ENCODE measurements at regions not wholly inside any gene's neighbourhood (a gene's known extent, or its start where the extent isn't known, plus 50 kb on each side); places are given as distances from the start of the nearest gene placed in this dataset.

GRCh38 chr5:97544678-97545077 lies 361.6 kb upstream of the RIOK2 start:
- Histone ChIP-seq H3K9me3 (ENCODE audit: control insufficient read depth, low read length) (no peaks in the 10 kb centered on the region), H3K9ac (ENCODE audit: low read length) (no peak overlapping the region), H3K36me3 (ENCODE audit: control insufficient read depth, insufficient read depth, low read length, severe bottlenecking) (no peaks in the 10 kb centered on the region), H3K4me3 (ENCODE audit: low read length) (peak overlapping the region; percentile 35), H3K4me1 (ENCODE audit: control insufficient read depth, insufficient read depth, low read length) (peaks cover 13% of the 10 kb centered on the region), H3K27me3 (replicated peaks; ENCODE audit: control insufficient read depth, insufficient read depth, low read length) (no peaks in the 10 kb centered on the region)
- no peak for DNase-seq (ENCODE audit: low read depth)

- no peaks in the 10 kb centered on the region for H3K36me3 ChIP-seq (ENCODE audit: control insufficient read depth, insufficient read depth, low read length, severe bottlenecking)
- no peak for DNase-seq (ENCODE audit: low read depth)
- H3K4me1 ChIP-seq (ENCODE audit: control insufficient read depth, insufficient read depth, low read length), result peaks cover 13% of the 10 kb centered on the region
- no peaks in the 10 kb centered on the region for H3K27me3 ChIP-seq (replicated peaks; ENCODE audit: control insufficient read depth, insufficient read depth, low read length)
- H3K9ac ChIP-seq (ENCODE audit: low read length), result no peak overlapping the region
- no peaks in the 10 kb centered on the region for H3K9me3 ChIP-seq (ENCODE audit: control insufficient read depth, low read length)
- H3K4me3 ChIP-seq (ENCODE audit: low read length), result no peak overlapping the region
These were observed 362.4 kb upstream of the RIOK2 start for GRCh38 chr5:97545446-97545845.

- H3K27me3 ChIP-seq (replicated peaks; ENCODE audit: control insufficient read depth, insufficient read depth, low read length), result no peaks in the 10 kb centered on the region
- no peaks in the 10 kb centered on the region for H3K9me3 ChIP-seq (ENCODE audit: control insufficient read depth, low read length)
- H3K9ac ChIP-seq (ENCODE audit: low read length), result no peak overlapping the region
- H3K4me3 ChIP-seq (ENCODE audit: low read length), result no peak overlapping the region
- peak; percentile 24 for DNase-seq (ENCODE audit: low read depth)
- no peaks in the 10 kb centered on the region for H3K36me3 ChIP-seq (ENCODE audit: control insufficient read depth, insufficient read depth, low read length, severe bottlenecking)
- H3K4me1 ChIP-seq (ENCODE audit: control insufficient read depth, insufficient read depth, low read length), result peaks cover 13% of the 10 kb centered on the region
These were observed 363.0 kb upstream of the RIOK2 start for GRCh38 chr5:97545886-97546535.

- no peak for DNase-seq (ENCODE audit: low read depth)
- Histone ChIP-seq H3K9ac (ENCODE audit: low read length) (no peak overlapping the region), H3K4me1 (ENCODE audit: control insufficient read depth, insufficient read depth, low read length) (peaks cover 13% of the 10 kb centered on the region), H3K27me3 (replicated peaks; ENCODE audit: control insufficient read depth, insufficient read depth, low read length) (no peaks in the 10 kb centered on the region), H3K36me3 (ENCODE audit: control insufficient read depth, insufficient read depth, low read length, severe bottlenecking) (no peaks in the 10 kb centered on the region), H3K4me3 (ENCODE audit: low read length) (no peak overlapping the region), H3K9me3 (ENCODE audit: control insufficient read depth, low read length) (no peaks in the 10 kb centered on the region)
These were observed 364.4 kb upstream of the RIOK2 start for GRCh38 chr5:97547430-97547829.

GRCh38 chr5:97547999-97548738 lies 365.1 kb upstream of the RIOK2 start:
- DNase-seq (ENCODE audit: low read depth), result no peak
- no peaks in the 10 kb centered on the region for H3K9me3 ChIP-seq (ENCODE audit: control insufficient read depth, low read length)
- no peaks in the 10 kb centered on the region for H3K27me3 ChIP-seq (replicated peaks; ENCODE audit: control insufficient read depth, insufficient read depth, low read length)
- no peak overlapping the region for H3K4me3 ChIP-seq (ENCODE audit: low read length)
- no peaks in the 10 kb centered on the region for H3K36me3 ChIP-seq (ENCODE audit: control insufficient read depth, insufficient read depth, low read length, severe bottlenecking)
- peaks cover 13% of the 10 kb centered on the region for H3K4me1 ChIP-seq (ENCODE audit: control insufficient read depth, insufficient read depth, low read length)
- H3K9ac ChIP-seq (ENCODE audit: low read length), result no peak overlapping the region

DNA sequence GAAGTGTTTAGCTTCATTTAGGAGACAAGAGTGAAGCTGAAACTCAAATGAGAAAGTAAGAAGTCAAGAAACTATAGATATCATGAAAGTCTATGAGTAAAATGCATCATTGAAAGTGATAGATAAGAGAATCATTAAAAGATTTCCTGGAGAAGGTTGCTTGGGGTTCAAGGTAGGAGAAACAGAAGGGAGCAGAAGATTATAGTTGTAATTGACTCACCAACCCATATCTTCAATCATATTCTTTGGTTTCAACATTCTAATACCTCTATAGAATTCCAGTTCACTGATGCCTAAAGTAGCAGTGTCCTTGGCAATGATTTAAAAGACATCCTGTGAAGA lies 365.7 kb upstream of the RIOK2 start:
- Histone ChIP-seq H3K9ac (ENCODE audit: low read length) (no peak overlapping the region), H3K36me3 (ENCODE audit: control insufficient read depth, insufficient read depth, low read length, severe bottlenecking) (no peaks in the 10 kb centered on the region), H3K27me3 (replicated peaks; ENCODE audit: control insufficient read depth, insufficient read depth, low read length) (no peaks in the 10 kb centered on the region), H3K9me3 (ENCODE audit: control insufficient read depth, low read length) (no peaks in the 10 kb centered on the region), H3K4me3 (ENCODE audit: low read length) (no peak overlapping the region), H3K4me1 (ENCODE audit: control insufficient read depth, insufficient read depth, low read length) (peaks cover 13% of the 10 kb centered on the region)
- DNase-seq (ENCODE audit: low read depth), result no peak

GRCh38 chr5:97549496-97549895 lies 366.4 kb upstream of the RIOK2 start:
- H3K9ac ChIP-seq (ENCODE audit: low read length), result no peak overlapping the region
- H3K4me3 ChIP-seq (ENCODE audit: low read length), result no peak overlapping the region
- no peaks in the 10 kb centered on the region for H3K36me3 ChIP-seq (ENCODE audit: control insufficient read depth, insufficient read depth, low read length, severe bottlenecking)
- H3K9me3 ChIP-seq (ENCODE audit: control insufficient read depth, low read length), result no peaks in the 10 kb centered on the region
- no peaks in the 10 kb centered on the region for H3K27me3 ChIP-seq (replicated peaks; ENCODE audit: control insufficient read depth, insufficient read depth, low read length)
- no peak for DNase-seq (ENCODE audit: low read depth)
- H3K4me1 ChIP-seq (ENCODE audit: control insufficient read depth, insufficient read depth, low read length), result peaks cover 14% of the 10 kb centered on the region

- no peaks in the 10 kb centered on the region for H3K9me3 ChIP-seq (ENCODE audit: control insufficient read depth, low read length)
- H3K27me3 ChIP-seq (replicated peaks; ENCODE audit: control insufficient read depth, insufficient read depth, low read length), result no peaks in the 10 kb centered on the region
- H3K9ac ChIP-seq (ENCODE audit: low read length), result no peak overlapping the region
- peaks cover 15% of the 10 kb centered on the region for H3K4me1 ChIP-seq (ENCODE audit: control insufficient read depth, insufficient read depth, low read length)
- H3K4me3 ChIP-seq (ENCODE audit: low read length), result no peak overlapping the region
- no peaks in the 10 kb centered on the region for H3K36me3 ChIP-seq (ENCODE audit: control insufficient read depth, insufficient read depth, low read length, severe bottlenecking)
- DNase-seq (ENCODE audit: low read depth), result peak; percentile 53
These were observed 367.1 kb upstream of the RIOK2 start for GRCh38 chr5:97550164-97550563.

DNA sequence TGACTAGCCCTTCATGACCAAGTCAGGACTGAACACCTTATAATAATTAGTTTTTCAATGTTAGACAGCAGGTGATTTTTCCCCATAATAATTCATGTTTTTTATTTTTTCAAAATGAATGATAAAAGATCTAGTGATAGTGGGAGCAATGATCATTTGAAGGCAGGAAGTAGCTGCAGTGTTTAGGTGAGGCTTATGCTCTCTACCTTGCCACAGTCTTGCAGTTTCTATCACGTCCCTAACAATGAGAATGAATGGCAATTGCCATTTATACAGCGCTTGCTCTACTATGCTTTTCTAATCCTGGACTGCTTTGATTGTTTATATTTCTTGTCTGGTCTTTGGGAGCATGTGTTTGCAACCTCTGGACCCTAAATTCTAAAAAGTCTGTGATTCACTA lies 367.8 kb upstream of the RIOK2 start:
- H3K4me1 ChIP-seq (ENCODE audit: control insufficient read depth, insufficient read depth, low read length), result peaks cover 15% of the 10 kb centered on the region
- no peak for DNase-seq (ENCODE audit: low read depth)
- no peaks in the 10 kb centered on the region for H3K27me3 ChIP-seq (replicated peaks; ENCODE audit: control insufficient read depth, insufficient read depth, low read length)
- H3K4me3 ChIP-seq (ENCODE audit: low read length), result no peak overlapping the region
- H3K9ac ChIP-seq (ENCODE audit: low read length), result no peak overlapping the region
- H3K9me3 ChIP-seq (ENCODE audit: control insufficient read depth, low read length), result no peaks in the 10 kb centered on the region
- no peaks in the 10 kb centered on the region for H3K36me3 ChIP-seq (ENCODE audit: control insufficient read depth, insufficient read depth, low read length, severe bottlenecking)

GRCh38 chr5:97553604-97554452 lies 370.8 kb upstream of the RIOK2 start:
- no peaks in the 10 kb centered on the region for H3K36me3 ChIP-seq (ENCODE audit: control insufficient read depth, insufficient read depth, low read length, severe bottlenecking)
- H3K4me3 ChIP-seq (ENCODE audit: low read length), result no peak overlapping the region
- peak; percentile 40 for DNase-seq (ENCODE audit: low read depth)
- peaks cover 10% of the 10 kb centered on the region for H3K4me1 ChIP-seq (ENCODE audit: control insufficient read depth, insufficient read depth, low read length)
- H3K9ac ChIP-seq (ENCODE audit: low read length), result no peak overlapping the region
- no peaks in the 10 kb centered on the region for H3K9me3 ChIP-seq (ENCODE audit: control insufficient read depth, low read length)
- H3K27me3 ChIP-seq (replicated peaks; ENCODE audit: control insufficient read depth, insufficient read depth, low read length), result no peaks in the 10 kb centered on the region

DNA sequence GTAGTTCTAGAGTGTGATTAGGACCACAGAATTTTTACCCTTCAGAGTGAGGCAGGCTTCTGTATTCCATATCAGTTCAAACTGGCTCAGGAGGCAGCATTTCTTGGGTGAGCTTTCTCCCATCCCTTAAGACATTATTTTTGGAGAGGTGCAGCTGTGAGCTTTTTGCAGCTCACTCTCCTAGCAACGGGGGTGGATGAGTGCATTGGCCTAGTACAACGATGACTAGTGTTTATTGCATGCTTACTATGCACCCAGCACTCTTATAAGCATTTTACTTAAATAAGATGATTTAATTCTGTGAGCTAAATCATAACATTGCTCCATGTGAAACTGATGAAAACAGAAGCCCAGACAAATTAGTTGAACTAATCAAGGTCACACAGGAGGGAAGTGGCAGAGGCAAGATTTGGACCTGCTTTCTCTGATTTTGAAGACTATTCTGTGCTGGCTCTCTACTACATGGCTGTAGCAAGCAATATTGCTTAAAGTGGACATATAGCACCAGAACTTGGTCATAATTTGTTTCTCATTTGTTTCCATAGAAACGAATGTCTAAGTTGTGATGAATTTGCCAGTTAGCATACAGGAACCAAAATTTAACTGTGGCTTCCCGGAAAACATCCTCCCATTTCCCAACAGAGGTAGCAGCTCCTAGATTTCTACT lies 372.1 kb upstream of the RIOK2 start:
- no peak overlapping the region for H3K4me3 ChIP-seq (ENCODE audit: low read length)
- peaks cover 14% of the 10 kb centered on the region for H3K4me1 ChIP-seq (ENCODE audit: control insufficient read depth, insufficient read depth, low read length)
- H3K36me3 ChIP-seq (ENCODE audit: control insufficient read depth, insufficient read depth, low read length, severe bottlenecking), result no peaks in the 10 kb centered on the region
- H3K9ac ChIP-seq (ENCODE audit: low read length), result no peak overlapping the region
- no peaks in the 10 kb centered on the region for H3K27me3 ChIP-seq (replicated peaks; ENCODE audit: control insufficient read depth, insufficient read depth, low read length)
- no peaks in the 10 kb centered on the region for H3K9me3 ChIP-seq (ENCODE audit: control insufficient read depth, low read length)
- DNase-seq (ENCODE audit: low read depth), result peak; percentile 59
